Spleen (tissue), 7 donors: ENCODE measurements at regions not wholly inside any gene's neighbourhood (a gene's known extent, or its start where the extent isn't known, plus 50 kb on each side); places are given as distances from the start of the nearest gene placed in this dataset.

Experiments
- POLR2A ChIP-seq, 3 donors: fragments of 450-650 bp; IDR thresholded peaks; one replicate each; pipeline ENCODE4 v1.5.1; 2017; ENCODE audit warnings: antibody characterized with exemption in 3 of 3, mild to moderate bottlenecking in 1 of 3
- POLR2AphosphoS5 ChIP-seq, 3 donors: sonication (generic); formaldehyde crosslinking; IDR thresholded peaks; one replicate each; pipeline ENCODE4 v1.5.1; 2017; ENCODE audit warnings: antibody characterized with exemption in 3 of 3
- TF ChIP-seq, protein P1 (sequence below), 11 experiments: fragments of 200-600 bp in 7 of 11; fragments of 450-650 bp in 4 of 11; sonication (generic) in 4 of 11; IDR thresholded peaks in 8 of 11; conservative IDR thresholded peaks in 3 of 11; 1 replicate in 7 of 11; 2 replicates in 4 of 11; pipeline versions ENCODE4 v1.4.0 to v1.8.0; 2016 to 2021; ENCODE audit warnings: antibody characterized with exemption in 11 of 11, inconsistent platforms in 4 of 11, mild to moderate bottlenecking in 1 of 11
- donor health status: DM: no; HTN: no; CAD: no; lungs with moderate emphysema.
- donor health status: DM: no; HTN: no; CAD: no.
- donor health status: DM: no; HTN: no; CAD: no.

DNA sequence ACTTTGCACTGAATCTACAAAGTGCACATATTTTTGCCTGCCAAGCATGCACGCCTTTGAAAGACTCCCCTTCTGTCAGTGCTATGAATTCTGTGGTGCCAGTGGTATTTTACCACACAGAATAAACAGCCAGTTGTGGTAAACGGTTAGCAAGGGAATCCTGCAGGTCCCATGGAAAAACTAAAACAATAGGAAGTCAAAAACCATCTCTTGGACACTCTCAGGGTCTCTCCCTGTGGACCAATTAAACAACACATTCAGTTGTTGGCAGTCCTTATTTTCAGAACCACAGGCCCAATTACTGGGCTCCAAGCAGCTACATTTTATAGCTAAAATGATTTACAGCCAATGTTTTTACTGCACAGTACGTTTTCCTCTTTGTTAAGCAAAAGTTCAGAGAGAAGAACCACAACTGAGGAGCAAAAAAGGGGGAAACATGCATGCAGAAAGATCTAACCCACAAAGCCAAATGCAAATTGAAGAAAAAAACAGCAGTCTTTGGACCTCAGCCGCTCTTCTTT is 116.9 kb downstream of the KCTD12 start:
- TF ChIP-seq POLR2AphosphoS5 (IDR thresholded peaks at IDR 0.05) = no peak
- TF ChIP-seq, protein P1, sequence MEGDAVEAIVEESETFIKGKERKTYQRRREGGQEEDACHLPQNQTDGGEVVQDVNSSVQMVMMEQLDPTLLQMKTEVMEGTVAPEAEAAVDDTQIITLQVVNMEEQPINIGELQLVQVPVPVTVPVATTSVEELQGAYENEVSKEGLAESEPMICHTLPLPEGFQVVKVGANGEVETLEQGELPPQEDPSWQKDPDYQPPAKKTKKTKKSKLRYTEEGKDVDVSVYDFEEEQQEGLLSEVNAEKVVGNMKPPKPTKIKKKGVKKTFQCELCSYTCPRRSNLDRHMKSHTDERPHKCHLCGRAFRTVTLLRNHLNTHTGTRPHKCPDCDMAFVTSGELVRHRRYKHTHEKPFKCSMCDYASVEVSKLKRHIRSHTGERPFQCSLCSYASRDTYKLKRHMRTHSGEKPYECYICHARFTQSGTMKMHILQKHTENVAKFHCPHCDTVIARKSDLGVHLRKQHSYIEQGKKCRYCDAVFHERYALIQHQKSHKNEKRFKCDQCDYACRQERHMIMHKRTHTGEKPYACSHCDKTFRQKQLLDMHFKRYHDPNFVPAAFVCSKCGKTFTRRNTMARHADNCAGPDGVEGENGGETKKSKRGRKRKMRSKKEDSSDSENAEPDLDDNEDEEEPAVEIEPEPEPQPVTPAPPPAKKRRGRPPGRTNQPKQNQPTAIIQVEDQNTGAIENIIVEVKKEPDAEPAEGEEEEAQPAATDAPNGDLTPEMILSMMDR (IDR thresholded peaks at IDR 0.05 in 8 of 11, conservative IDR thresholded peaks at IDR 0.05 in 3 of 11) = no peak
- TF ChIP-seq POLR2A (IDR thresholded peaks at IDR 0.05) = no peak
